GM12892 (cell line): ENCODE measurements at regions not wholly inside any gene's neighbourhood (a gene's known extent, or its start where the extent isn't known, plus 50 kb on each side); places are given as distances from the start of the nearest gene placed in this dataset.

Source experiments
- POLR2A ChIP-seq: IDR thresholded peaks from 2 replicates; pipeline ENCODE4 v1.6.1; 2011; ENCODE audit warnings: low read depth, low read length, control low read depth
- POLR2AphosphoS5 ChIP-seq: IDR thresholded peaks from 2 replicates; pipeline ENCODE4 v1.6.1; 2011; ENCODE audit warnings: low read depth, low read length, control low read depth

GRCh38 chr2:21787941-21788340, 664.2 kb downstream of the TDRD15 start:
- TF ChIP-seq POLR2AphosphoS5, result no peak
- no peak for TF ChIP-seq POLR2A
